NCI-H226 (cell line): ENCODE measurements at regions not wholly inside any gene's neighbourhood (a gene's known extent, or its start where the extent isn't known, plus 50 kb on each side); places are given as distances from the start of the nearest gene placed in this dataset.

Experiments used
- DNase-seq: peaks from one replicate; pipeline ENCODE4 v3.0.0-alpha.2; 2015

DNA sequence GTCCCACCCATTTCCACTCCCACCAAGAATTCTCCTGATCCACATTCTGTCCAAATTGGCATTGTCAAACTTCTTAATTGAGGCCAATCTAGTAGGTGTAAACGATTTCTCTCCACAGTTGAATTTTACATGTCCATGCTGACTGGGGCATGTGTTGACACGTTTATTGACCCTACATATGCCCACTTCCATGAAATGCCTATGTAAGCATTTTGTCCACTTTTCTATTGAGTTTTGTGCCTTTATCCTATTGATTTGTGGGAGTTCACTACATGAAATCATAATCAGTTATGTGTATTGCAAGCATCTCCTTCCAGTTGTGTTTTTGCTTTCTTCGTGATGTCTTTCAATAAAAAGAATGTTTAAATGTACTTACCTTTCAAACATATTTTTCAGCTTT is 141.7 kb upstream of the NSMCE3 start:
- DNase-seq: no peak

DNA sequence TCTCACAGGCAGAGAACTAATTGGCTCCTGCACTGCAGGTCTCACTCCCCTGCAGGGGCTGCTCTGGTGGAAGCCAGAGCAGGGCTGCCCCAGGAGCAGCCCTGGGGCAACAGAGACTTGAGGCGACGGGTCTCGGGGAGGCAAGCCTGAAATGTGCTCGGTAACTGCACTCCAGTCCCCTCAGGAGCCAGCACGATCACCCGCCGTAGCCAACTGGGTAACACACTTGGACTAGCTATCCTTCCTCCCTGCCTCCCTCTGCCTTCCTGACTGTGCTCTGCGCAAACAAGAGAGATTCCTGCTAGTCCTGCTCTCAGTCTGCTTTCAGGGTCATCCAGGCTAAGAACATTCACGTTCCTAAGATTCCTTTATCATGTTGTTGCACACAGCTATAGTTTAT is 140.7 kb upstream of the NSMCE3 start:
- DNase-seq: no peak

DNA sequence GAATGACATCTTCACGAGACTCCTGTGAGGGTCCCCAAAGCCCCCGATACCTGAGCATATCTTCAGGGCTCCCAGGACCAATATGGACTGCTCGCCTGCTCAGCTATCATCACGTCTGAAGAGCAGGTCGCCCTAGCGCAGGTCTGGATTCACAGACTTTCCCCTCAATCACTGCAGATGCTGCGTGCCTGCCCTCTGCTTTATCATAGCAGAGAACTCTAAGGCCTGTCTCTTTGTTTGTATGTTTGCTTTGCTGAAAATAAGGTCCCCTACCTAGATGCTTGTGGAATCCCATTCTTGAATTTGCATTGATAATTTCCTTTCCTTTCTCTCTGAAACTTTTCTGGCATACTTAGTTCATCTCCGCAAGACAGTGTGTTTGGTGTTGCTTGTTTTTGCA is 140.3 kb upstream of the NSMCE3 start:
- DNase-seq: no peak

DNA sequence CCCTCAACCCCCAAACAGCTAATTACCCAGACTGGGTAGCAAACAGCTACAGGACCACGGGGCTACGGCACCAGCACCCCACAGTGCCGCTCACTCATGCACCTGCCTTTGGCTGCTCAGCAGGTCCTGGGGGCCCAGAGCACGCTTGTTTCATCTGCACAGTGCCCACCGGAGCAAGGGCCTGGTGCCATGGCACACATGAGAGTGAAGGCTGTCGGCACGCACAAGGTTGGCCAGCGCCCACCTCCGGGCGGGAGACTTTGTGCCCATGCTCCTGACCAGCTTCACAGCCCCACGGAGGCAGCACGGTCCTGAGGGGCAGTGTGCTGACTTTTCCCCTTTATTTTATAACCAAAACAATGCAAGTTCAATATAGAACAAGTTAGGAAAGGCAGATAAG is 135.9 kb upstream of the NSMCE3 start:
- no peak for DNase-seq

DNA sequence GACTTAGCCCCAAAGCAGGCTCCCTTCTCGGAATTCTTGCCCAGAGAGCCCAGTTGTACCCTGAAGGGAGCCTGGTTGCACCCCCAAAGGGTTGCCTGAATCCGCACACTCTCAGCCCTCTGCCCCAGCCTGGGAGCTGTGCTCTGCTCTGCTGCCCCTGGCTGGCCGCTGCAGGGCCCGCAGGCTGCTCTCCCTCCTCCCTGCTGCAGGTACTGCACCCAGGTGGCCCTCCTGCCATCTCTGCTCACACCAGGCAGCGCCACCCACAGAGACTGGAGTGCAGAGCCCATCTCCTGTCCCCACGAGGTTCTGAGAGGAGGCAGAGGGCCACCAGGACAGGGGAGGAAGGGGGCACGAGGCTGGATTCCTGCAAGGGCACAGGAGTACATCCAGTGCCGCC is 134.2 kb upstream of the NSMCE3 start:
- no peak for DNase-seq

DNA sequence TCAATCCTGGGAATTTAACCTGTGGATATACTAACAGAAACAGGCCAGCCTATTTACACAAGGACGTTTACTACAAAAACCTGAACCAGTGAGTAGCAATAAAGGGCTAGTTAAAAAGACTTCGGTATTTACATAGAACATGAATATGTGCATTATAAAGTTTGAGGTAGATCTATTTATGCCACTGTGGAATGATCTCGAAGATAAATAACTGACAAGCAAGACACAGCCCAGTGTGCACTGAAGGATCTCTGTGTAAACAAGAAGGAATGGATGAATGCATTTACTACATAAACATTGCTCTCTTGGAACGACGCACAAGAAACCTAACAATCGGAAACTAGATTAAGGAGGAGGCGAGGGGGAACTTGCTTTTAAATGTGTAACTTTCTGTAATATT is 132.0 kb upstream of the NSMCE3 start:
- no peak for DNase-seq

DNA sequence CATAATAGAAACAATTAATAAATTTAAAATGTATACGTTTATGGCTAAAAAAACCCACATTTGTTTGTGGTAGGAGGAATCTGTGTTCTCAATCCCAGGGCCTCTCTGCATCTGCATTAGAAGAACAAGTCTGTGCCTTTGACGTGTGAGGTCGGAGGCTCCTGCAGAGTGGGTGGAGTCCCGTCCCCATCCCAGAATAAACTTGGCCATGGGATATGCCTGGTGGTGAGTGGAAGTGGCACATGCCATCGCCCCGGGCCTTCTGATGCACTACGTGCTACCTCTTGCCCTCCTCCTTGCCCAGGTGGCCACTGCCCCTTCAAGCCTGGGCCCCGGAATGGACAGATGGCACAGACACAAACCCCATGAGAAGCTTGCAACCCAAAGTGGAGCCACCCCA is 131.1 kb upstream of the NSMCE3 start:
- DNase-seq: no peak

DNA sequence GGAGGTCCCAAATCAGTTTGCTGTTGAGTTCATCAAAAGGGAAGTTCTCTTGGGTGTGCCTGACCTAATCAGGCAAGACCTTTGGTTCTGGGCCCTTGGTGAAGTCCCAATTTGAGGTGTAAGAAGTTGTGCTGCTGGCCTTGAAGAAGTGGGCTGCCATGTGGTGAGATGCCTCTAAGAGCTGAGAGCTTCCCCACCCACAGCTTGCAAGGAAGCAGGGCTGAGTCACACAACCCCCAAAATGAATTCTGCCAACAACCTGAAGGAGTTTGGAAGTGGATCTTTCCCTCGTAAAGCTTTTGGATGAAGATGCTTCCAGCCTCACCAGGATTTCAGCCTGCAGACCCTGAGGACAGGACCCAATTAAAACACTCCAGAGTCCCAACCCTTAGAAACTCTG is 129.3 kb upstream of the NSMCE3 start:
- DNase-seq: no peak

DNA sequence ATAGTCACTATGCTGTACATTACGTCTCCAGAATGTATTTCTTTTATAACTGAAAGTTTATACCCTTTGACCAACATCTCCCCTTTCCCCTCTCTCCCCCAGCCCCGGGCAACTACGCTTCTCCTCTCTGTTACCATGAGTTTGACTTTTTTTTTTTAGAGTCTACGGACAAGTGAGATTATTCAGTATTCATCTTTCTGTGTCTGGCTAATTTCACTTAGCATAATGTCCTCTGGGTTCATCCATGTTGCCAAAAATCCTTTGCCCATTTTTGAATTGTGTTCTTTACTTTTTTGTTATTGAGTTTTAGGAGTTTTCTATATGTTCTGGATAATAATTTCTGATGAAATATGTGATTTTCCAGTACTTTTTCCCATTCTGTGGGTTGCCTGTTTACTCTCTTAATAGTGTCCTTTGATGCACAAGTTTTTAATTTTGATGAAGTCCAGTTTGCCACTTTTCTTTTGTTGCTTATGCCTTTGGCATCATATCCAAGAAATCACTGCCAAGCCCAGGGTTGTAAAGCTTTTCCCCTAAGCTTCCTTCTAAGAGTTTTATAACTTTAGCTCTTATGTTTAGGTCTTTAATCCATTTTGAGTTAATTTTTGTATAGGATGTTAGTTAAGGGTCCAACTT is 126.7 kb upstream of the NSMCE3 start:
- DNase-seq: no peak

DNA sequence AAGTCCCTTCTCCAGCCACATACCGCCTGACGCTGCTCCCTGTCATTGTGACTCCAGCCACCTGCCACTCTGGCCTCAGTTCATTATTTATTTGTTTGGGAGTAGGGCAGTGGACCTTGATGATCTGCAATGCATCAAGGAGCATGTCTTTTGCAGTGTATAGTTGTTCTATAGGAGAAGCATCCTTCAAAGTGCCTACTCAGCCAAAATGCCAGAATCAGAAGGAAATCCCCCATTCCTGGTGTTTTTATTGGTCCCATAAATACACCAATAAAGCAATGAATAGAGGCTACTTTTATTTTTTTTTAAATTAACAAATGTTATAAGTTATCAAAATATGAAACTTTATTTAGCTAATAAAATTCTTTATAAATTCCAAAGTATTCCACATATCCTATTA is 123.8 kb upstream of the NSMCE3 start:
- DNase-seq: no peak

DNA sequence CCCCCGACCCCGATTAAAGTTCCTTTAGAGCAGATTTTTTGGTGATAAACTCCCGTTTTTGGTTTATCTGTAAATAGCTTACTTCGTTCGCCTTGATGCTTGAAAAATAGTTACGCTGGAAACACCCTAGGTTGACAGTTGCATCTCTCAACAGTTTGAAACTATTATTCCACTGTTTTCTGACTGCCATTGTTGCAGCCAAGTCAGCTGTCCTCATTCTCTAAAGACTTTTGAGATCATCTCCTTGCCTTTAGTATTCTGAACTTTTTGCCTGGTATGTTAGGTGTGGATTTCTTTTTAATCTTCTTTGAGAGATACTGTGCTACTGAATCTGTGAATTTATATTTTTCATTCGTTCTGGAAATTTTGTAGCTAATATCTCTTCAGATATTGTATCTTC is 122.7 kb upstream of the NSMCE3 start:
- no peak for DNase-seq

DNA sequence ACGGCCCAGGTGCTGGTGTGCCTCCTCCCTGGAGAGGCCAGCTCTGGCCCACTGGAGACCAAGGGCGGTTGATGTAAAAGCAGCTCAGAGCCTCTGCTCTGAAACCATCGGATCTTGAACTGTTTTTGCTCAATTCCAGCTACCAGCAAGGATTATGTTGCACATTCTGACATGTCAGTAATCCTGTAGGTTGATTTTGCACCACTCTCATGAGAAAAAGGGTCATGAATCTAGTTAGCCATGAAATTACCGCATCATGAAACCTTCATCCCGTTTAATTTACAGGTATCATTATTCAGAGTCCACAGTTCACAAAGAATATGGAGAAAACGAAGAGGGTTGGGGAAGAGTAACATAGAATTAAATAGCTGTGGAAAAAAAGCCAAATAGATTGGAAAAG is 120.4 kb upstream of the NSMCE3 start:
- no peak for DNase-seq

DNA sequence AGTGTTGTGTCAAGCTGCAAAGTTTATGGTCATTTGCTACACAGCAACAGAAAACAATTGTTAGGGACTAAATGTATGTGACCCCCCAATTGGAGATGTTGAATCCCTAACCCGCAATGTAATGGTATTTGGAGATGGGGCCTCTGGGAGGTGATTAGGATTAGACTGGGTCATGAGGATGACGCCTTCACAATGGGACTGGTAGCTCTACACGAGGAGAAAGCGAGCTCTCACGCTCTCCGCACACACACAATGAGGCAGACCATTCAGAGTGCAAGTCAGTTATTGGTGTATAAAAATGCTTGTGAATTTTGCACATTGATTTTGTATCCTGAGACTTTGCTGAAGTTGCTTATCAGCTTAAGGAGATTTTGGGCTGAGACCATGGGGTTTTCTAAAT is 116.9 kb upstream of the NSMCE3 start:
- DNase-seq: no peak

DNA sequence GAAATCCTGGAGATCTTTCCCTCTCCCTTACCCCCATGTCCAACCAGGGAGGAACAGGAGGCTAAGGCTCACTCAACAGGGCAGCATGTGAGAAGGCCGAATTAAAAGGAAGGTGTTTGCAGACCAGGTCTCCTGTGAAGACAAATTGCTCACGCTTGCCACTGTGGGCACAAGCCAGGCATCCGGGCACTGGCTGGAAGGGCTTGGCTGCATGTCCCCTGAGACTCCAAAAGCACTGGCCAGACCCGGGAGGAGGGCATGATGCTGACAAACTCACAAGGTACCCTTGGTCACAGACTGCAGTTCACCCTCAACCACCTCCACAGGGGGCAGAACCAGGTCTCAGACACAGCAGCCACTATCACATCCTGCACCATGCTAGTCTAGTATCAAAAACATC is 113.7 kb upstream of the NSMCE3 start:
- DNase-seq: no peak

DNA sequence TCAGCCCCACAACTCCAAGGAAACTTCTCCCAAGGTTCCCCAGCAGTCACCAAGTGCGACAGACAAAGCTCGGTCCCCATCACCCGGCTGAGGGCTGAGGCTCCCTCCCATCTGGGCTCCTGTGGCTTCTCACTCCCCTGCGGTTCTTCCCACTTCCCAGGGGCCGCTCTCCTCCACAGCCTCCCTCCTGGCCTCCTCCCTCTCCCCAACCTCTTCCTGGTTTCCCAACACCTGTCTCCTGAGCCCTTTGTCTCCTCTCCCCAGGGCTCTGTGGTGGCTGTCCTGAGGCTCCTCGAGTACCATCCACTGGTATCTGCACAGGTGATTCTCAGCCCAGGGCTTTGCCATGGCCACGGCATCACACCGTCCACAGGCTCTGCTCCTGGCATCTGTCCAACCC is 113.2 kb upstream of the NSMCE3 start:
- no peak for DNase-seq

DNA sequence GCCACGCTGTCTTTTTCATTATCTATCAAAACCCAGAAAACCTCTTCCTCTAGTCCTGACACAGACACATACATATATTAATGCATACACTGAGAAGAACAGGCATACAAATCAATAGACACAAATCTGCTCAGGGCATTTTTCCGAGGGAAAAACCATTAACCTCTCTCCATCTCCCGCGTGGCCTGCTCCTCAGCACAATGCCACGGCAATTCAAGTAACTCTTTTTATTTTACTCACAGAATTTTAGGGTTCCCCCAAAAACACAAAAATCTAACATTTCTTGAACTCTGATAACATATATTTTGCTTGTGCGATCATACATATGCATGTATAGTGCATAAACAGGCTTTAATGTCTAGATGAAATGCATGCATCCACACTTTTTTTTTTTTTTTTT is 110.8 kb upstream of the NSMCE3 start:
- DNase-seq: no peak

DNA sequence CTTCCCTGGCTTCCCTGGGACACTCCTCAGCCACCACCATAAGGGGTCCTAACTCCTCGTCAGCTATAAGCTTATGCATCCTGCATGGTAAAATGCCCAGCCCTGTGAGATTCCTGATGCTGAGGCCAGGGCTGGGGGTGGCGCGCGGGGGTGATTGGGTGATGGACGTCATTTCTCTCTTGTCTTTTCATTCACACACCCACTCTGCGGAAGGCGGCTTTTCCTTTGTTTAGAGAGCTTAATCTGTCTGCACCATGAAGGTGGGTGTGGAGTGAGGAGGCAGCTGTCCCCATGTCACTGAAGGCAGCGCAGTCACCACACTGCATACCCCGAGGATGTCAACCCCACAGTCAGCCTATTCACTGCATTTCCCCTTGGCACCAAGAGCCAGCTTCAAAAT is 110.0 kb upstream of the NSMCE3 start:
- DNase-seq: no peak

DNA sequence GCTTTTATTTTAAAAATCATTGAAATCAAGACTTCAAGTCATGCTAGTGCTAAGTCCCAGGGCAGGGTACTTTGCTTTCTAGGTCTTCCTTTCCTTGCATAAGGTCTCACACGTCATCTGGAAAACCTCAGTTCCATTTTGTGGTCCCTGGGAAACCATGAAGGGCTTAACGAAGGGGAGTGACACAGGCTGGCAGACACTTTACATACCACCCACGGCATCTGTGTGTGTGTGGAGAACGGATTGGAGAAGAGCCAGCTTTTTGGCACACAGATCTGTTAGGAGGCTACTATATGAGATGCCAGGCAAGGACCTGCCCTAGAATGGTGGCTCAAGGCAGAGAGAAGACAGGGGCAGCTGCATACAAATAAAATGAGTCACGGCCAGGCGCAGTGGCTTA is 107.5 kb upstream of the NSMCE3 start:
- no peak for DNase-seq

DNA sequence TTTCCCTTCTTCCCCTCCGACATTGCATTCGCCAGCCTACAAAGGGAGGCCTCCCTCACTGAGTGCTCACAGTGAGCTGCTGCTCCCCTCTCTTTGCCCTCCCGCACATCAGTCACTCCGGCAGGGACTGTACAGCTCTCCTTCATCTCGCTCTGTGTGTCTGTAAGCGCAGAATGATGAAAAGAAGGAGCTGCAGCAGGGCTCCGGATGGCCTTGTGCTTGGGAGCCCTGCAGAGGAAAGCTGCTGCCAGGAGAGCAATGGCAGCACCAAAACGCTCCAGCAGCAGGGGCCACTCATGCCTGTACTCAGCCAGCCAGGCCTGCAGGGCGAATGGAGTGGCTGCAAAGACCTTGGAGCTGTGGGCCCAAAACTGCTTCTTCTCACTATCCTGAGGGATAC is 107.0 kb upstream of the NSMCE3 start:
- no peak for DNase-seq

DNA sequence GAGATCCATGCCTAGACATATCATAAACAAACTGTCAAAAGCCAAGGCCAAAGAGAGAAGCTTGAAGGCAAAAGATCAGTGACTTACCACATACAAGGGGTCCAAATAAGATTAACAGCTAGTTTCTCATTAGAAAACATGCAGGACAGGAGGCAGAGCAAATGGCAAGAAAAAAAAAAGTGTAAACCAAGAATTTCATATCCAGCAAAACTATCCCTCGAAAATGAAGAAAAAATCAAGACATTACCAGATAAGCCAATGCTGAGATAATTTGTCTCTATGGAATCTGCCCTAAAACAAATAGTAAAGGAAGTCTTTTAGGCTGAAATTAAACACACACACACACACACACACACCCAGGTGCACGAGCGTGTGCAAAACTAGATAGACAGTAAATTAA is 99.6 kb upstream of the NSMCE3 start:
- no peak for DNase-seq

DNA sequence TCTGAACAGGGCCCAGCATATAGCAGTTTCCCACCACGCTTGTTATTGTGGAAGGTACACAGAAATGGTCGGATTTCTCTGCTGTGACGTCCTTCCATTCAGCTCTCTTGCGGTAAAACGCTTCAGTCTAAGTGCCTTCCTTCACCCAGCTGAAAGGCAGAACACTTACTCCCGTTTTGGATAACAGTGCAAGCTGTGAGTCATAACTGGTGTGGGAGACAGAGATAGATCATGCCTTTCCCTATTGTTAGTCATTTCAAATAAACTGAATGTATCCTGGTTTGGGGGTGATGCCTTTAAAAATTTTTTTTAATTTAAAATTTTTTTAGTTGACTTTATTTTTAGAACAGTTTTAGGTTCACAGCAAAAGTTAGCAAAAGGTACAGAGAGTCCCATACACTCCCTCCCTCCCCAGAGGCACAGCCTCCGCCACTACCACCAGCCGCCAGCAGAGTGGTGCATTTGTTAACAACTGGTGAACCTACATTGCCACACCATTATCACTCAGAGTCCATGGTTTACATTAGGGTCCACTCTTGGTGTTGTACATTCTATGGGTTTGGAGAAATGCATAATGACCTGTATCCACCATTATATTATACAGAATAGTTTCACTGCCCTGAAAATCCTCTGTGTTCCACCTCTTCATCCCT is 94.9 kb upstream of the NSMCE3 start:
- DNase-seq: peak; percentile 73

DNA sequence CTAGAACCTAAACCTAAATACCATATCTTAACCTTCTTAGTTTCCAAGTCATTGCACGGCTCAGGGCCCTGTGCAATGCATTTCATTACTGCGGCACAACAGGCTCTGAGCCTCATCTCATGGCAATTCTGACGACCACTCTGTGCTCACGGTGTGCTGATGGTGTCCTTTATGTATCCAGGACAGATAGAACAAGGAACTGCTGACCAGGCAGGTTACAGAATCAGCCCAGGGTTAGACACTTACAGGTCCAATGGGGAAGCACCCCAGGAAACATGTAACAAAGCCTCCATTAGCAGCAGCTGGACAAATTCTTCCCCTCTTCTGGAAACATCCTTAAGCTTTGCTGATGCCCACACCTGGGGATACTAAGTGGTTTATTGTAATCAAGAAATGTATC is 91.9 kb upstream of the NSMCE3 start:
- DNase-seq: no peak

DNA sequence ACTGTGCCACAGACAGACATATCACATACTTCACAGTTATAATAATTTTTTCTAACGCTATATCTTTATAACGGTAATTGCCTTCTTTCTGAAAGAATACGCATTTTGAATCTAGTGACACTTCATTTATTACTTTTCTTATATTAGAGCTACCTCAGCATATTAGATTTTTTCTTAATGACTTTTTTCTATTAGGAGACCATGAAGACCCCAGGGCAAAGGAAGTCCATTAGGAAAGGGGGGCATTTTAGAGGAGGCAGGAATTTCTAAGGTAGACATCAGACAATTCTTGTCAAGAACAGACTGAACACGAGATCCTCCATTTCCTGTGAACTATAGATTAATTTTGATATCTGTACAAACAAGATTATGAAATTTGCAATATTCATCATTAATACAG is 90.5 kb upstream of the NSMCE3 start:
- DNase-seq: no peak

DNA sequence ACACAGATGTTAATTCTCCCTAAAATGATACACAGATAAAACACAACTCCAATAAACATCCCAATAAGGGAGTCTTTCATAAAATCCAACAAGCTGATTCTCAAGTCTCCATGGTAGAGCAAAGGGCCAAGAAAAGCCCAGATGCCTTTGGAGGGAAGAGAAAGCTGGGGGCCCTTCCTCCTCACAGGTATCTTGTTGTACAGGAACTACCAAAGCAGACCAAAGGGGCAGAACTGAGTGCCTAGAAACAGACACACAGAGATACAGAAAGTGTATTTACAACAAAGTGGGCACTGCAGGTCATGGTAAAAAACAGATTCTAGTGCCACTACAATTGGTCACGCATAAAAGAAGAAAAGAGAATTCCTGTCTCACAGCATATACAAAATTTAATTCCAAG is 87.2 kb upstream of the NSMCE3 start:
- no peak for DNase-seq

DNA sequence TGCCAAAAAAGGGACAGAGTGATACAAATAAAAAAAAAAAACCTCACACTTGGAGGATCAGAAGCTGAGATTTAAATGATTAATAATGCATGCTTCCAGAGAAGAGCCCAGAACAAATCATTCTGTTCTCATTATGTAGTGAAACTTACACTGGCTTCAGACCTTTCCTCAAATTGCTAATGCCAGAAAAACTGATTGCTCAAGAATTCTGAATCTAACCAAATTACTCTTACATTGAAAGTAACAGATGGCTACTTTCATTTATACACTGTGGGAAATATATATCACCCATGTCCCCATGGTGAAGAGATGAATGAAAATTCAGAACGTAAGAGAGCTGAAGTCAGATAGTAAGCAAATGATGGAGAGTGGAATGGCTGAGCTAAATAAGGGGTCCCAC is 85.9 kb upstream of the NSMCE3 start:
- DNase-seq: no peak

DNA sequence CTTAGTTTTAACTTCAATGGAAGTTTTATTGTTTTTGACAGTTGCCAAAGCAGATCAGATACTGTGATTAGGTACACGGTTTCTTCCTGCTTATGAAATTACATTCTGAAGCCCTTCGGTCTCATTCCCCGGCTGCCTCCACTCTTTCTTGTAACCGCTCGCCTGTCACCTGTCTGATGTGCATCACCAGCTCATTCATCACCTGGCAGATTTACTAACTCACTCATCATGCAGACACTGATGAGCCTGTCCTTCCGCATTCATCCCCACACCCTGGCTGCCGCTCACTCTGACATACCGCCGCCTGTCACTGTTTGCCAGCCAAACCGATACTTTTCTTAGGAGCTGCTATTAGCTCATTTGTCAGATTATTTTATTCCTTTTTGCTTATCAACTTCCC is 82.8 kb upstream of the NSMCE3 start:
- no peak for DNase-seq
